ENCODE measurements at regions not wholly inside any gene's neighbourhood (a gene's known extent, or its start where the extent isn't known, plus 50 kb on each side); places are given as distances from the start of the nearest gene placed in this dataset.
"Not testable (repeated sequence)": the region's sequence is repeated elsewhere in the genome, so short reads cannot be mapped to it uniquely, and the experiment has no call there.

DNA sequence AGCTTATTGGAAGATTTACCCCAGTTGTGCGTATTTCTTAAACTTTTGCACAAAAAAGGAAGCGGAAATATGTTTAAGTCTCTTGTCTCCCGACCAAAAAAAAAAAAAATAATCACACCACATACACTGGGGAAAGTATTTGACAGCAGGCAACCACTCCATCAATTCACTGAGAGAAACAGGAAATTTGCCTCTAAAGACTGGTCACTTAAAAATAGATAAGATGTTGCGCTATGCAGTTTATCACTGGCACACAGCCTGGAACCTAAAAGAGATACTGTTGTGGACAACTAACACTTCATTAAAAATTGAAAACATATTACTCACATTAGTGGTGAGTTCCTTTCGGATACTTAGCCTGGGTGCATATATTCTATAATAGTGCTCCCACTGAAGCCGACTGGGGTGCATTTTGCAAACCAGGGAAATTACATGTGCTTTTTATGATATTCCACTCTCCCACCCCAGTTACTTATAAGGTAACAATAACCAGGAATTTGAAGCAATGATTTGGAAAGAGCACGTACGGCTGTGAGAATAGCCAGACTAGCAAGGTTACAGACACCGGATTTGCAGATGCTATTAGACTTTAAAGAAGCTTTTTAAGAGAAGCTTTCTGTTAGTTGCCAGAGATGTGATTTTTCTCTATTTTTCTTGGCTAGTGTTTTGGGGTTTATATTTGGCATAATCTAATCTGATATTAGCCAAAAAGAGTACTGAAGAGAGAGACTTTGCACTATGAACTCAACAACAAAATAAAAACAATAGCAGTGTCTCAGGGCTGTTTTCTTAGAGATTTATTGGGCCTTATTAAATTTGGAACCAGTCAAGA, 311.5 kb downstream of the NOVA1 start:
- no peaks in the 10 kb centered on the region for H3K27me3 ChIP-seq (ENCODE audit: control insufficient read depth in 2 of 2, insufficient read depth in 2 of 2, low read length in 2 of 2)
- DNase-seq, result no peak
- intact Hi-C loops (cut with micrococcal nuclease), result no loop called here
- H3K4me1 ChIP-seq (ENCODE audit: control insufficient read depth in 2 of 2, insufficient read depth in 2 of 2, low read length in 2 of 2), result no peaks in the 10 kb centered on the region
- H3K9me3 Mint-ChIP-seq, result peaks cover 0 to 13% (median 7%) of the 10 kb centered on the region in 11 donors
- no peaks in the 10 kb centered on the region for H3K27me3 Mint-ChIP-seq
- ChIA-PET CTCF (no interaction called here), POLR2A (no interaction called here)
- H3K9me3 ChIP-seq (ENCODE audit: control insufficient read depth in 2 of 3, low read length in 3 of 3), result peaks cover 0 to 4% (median 0%) of the 10 kb centered on the region in 3 experiments
- ATAC-seq, result no peak
- no peak overlapping the region for H3K4me3 Mint-ChIP-seq
- H3K36me3 Mint-ChIP-seq, result peaks cover 0 to 4% (median 0%) of the 10 kb centered on the region in 5 donors
- H3K4me1 Mint-ChIP-seq, result no peaks in the 10 kb centered on the region
- H3K4me3 ChIP-seq (ENCODE audit: low read length), result no peak overlapping the region
- H3K27ac Mint-ChIP-seq, result no peak overlapping the region
- no peak overlapping the region for H3K27ac ChIP-seq (ENCODE audit: low read depth, low read length)
- H3K36me3 ChIP-seq (ENCODE audit: control insufficient read depth in 2 of 3, insufficient read depth in 3 of 3, low read length in 3 of 3), result no peaks in the 10 kb centered on the region

DNA sequence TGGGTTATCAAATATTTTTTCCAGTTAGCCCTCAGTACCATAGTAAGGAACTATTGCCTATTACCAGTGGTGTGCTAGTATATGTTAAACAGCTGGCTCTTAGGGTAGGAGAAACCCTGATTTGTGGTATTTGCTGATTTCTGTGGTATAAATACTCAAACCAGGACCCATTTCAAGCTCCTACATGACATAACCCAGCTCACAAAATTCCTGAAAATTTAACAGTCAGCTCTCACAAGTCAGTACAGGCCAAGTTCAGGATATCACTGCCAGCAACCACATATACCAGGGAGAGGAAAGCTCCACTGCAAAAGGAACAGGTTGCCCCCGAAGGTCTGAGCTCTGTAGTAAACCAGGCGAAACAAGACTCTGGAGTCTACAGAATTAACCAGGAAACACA, 315.3 kb downstream of the NOVA1 start:
- H3K4me3 ChIP-seq (ENCODE audit: low read length), result no peak overlapping the region
- no peak overlapping the region for H3K27ac Mint-ChIP-seq
- CTCF ChIA-PET, result no interaction called here

DNA sequence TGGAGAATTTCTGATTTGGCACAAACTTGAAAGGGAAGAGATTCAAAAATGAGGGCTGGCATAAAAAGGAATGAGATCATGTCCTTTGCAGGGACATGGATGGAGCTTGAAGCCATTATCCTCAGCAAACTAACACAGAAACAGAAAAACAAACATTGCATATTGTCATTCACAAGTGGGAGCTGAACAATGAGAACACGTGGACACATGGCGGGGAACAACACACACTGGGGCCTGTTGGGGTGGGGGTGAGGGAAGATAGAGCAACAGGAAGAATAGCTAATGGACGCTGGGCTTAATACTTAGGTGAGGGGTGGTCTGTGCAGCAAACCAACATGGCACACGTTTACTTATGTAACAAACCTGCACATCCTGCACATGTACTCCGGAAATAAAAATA, 315.8 kb downstream of the NOVA1 start:
- ATAC-seq; H3K36me3 Mint-ChIP-seq; H3K4me3 Mint-ChIP-seq; H3K27me3 ChIP-seq (ENCODE audit: control insufficient read depth in 2 of 2, insufficient read depth in 2 of 2, low read length in 2 of 2); H3K4me1 Mint-ChIP-seq; H3K4me1 ChIP-seq (ENCODE audit: control insufficient read depth in 2 of 2, insufficient read depth in 2 of 2, low read length in 2 of 2); H3K27me3 Mint-ChIP-seq; intact Hi-C loops (cut with micrococcal nuclease); POLR2A ChIA-PET; H3K9me3 ChIP-seq (ENCODE audit: control insufficient read depth in 2 of 3, low read length in 3 of 3); H3K4me3 ChIP-seq (ENCODE audit: low read length); H3K36me3 ChIP-seq (ENCODE audit: control insufficient read depth in 2 of 3, insufficient read depth in 3 of 3, low read length in 3 of 3); H3K27ac ChIP-seq (ENCODE audit: low read depth, low read length); CTCF ChIA-PET; DNase-seq: not testable (repeated sequence)
- H3K27ac Mint-ChIP-seq, result peak overlapping the region in 1 of 9 donors; percentile 16
- peaks cover 0 to 13% (median 4%) of the 10 kb centered on the region in 11 donors for H3K9me3 Mint-ChIP-seq

More for the DNA sequence above, 315.3 kb downstream of the NOVA1 start:
- Histone ChIP-seq H3K36me3 (ENCODE audit: control insufficient read depth in 2 of 3, insufficient read depth in 3 of 3, low read length in 3 of 3) (no peaks in the 10 kb centered on the region), H3K27me3 (ENCODE audit: control insufficient read depth in 2 of 2, insufficient read depth in 2 of 2, low read length in 2 of 2) (no peaks in the 10 kb centered on the region), H3K9me3 (ENCODE audit: control insufficient read depth in 2 of 3, low read length in 3 of 3) (no peaks in the 10 kb centered on the region), H3K4me1 (ENCODE audit: control insufficient read depth in 2 of 2, insufficient read depth in 2 of 2, low read length in 2 of 2) (no peaks in the 10 kb centered on the region), H3K27ac (ENCODE audit: low read depth, low read length) (no peak overlapping the region)
- POLR2A ChIA-PET, result no interaction called here
- no peak for DNase-seq
- no peaks in the 10 kb centered on the region for H3K27me3 Mint-ChIP-seq
- intact Hi-C loops (cut with micrococcal nuclease), result no loop called here
- peaks cover 0 to 13% (median 4%) of the 10 kb centered on the region in 11 donors for H3K9me3 Mint-ChIP-seq
- no peak overlapping the region for H3K4me3 Mint-ChIP-seq
- no peaks in the 10 kb centered on the region for H3K4me1 Mint-ChIP-seq
- H3K36me3 Mint-ChIP-seq, result no peaks in the 10 kb centered on the region
- no peak for ATAC-seq

DNA sequence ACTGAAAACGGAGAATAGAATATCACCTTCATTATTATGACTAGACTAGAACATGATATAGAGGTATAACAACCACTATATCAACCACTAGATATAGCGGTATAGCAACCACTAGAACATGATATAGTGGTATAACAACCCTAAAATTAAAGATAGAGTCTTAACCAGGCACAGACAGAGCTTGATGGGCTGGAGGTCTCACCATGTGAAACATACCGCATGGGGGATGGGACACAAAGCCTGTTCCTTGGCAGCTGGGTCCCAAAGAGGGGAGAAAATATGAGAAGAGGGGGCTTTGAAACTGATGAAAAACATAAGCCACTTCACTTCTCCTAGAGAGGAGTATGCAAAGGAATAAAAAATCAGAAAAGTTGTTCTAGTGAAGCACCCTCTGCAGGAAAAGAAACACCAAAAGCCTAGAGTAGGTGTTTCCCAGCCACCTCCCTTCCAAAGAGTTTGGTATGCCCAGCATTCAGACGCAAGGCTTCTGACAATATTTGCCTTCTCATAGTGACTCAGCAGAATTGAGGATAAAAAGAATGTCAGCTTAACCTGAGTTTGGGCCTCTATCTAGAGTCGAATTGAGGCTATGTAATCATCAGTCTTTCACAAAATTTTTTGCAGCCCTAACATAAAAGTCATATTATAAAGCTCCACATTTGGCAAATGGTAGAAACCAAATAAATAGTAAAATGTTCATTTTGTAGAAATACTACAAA, 316.4 kb downstream of the NOVA1 start:
- ChIA-PET POLR2A (no interaction called here), CTCF (no interaction called here)
- no peaks in the 10 kb centered on the region for H3K36me3 ChIP-seq (ENCODE audit: control insufficient read depth in 2 of 3, insufficient read depth in 3 of 3, low read length in 3 of 3)
- H3K9me3 Mint-ChIP-seq, result peaks cover 0 to 14% (median 5%) of the 10 kb centered on the region in 11 donors
- no peak overlapping the region for H3K27ac ChIP-seq (ENCODE audit: low read depth, low read length)
- DNase-seq, result no peak
- no peak overlapping the region for H3K4me3 Mint-ChIP-seq
- H3K27me3 ChIP-seq (ENCODE audit: control insufficient read depth in 2 of 2, insufficient read depth in 2 of 2, low read length in 2 of 2), result no peaks in the 10 kb centered on the region
- H3K4me1 Mint-ChIP-seq, result no peaks in the 10 kb centered on the region
- no peaks in the 10 kb centered on the region for H3K27me3 Mint-ChIP-seq
- no peak for ATAC-seq
- H3K4me3 ChIP-seq (ENCODE audit: low read length), result no peak overlapping the region
- intact Hi-C loops (cut with micrococcal nuclease), result no loop called here
- H3K36me3 Mint-ChIP-seq, result no peaks in the 10 kb centered on the region
- no peak overlapping the region for H3K27ac Mint-ChIP-seq
- no peaks in the 10 kb centered on the region for H3K9me3 ChIP-seq (ENCODE audit: control insufficient read depth in 2 of 3, low read length in 3 of 3)
- H3K4me1 ChIP-seq (ENCODE audit: control insufficient read depth in 2 of 2, insufficient read depth in 2 of 2, low read length in 2 of 2), result no peaks in the 10 kb centered on the region

DNA sequence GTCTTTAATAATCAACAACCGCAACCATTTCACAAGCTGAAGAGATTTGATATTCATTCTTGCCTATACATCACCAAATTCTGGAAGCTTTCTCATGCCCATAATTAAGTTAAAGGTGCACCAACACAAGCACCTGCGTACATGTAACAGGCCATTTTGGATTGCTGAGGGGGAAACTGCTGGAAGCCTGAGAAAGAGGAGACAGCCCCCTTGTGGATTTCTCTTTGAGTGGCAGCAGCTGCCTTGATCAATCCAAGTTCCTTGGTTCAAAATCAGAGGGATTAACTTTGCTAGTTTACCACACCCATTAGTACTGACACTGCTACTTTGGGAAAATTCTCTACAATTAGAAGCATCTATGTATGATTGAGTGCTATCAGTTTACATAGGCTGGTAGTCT, 321.1 kb downstream of the NOVA1 start:
- H3K4me3 Mint-ChIP-seq, result no peak overlapping the region
- H3K27me3 ChIP-seq (ENCODE audit: control insufficient read depth in 2 of 2, insufficient read depth in 2 of 2, low read length in 2 of 2), result no peaks in the 10 kb centered on the region
- no peaks in the 10 kb centered on the region for H3K9me3 ChIP-seq (ENCODE audit: control insufficient read depth in 2 of 3, low read length in 3 of 3)
- no peaks in the 10 kb centered on the region for H3K27me3 Mint-ChIP-seq
- no peaks in the 10 kb centered on the region for H3K4me1 ChIP-seq (ENCODE audit: control insufficient read depth in 2 of 2, insufficient read depth in 2 of 2, low read length in 2 of 2)
- intact Hi-C loops (cut with micrococcal nuclease), result no loop called here
- no peak overlapping the region for H3K27ac ChIP-seq (ENCODE audit: low read depth, low read length)
- ChIA-PET POLR2A (no interaction called here), CTCF (no interaction called here)
- H3K9me3 Mint-ChIP-seq, result peaks cover 0 to 23% (median 6%) of the 10 kb centered on the region in 11 donors
- ATAC-seq (no peak), DNase-seq (no peak)
- no peak overlapping the region for H3K4me3 ChIP-seq (ENCODE audit: low read length)
- H3K27ac Mint-ChIP-seq, result no peak overlapping the region
- no peaks in the 10 kb centered on the region for H3K4me1 Mint-ChIP-seq
- H3K36me3 ChIP-seq (ENCODE audit: control insufficient read depth in 2 of 3, insufficient read depth in 3 of 3, low read length in 3 of 3), result no peaks in the 10 kb centered on the region
- H3K36me3 Mint-ChIP-seq, result no peaks in the 10 kb centered on the region

DNA sequence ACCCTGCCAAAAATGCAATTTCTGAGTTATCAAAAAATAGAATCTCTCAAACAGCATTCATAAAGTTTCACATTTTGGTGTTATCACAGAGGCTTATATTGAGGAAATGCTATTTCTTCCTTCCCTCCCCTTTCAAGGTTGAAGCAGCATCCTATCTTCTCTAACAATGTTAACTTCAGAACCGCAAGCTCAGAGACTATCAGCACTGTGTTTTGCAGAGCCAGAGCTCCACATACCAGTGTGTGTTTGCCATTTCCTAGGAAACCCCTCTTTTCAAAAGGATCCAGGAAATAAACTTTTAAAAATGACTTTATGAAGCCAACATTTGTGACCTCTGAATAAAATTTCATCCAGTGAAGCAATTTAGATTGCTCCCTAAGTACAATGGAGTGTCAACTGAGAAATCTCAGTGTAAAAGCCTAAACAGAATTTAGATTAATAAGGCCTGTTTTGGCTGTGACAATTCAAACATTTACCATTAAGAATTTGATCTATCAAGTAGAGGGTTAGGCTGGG, 332.6 kb downstream of the NOVA1 start:
- intact Hi-C loops (cut with micrococcal nuclease), result no loop called here
- CTCF ChIA-PET, result no interaction called here

More for the DNA sequence above, 332.6 kb downstream of the NOVA1 start:
- no peaks in the 10 kb centered on the region for H3K4me1 ChIP-seq (ENCODE audit: control insufficient read depth in 2 of 2, insufficient read depth in 2 of 2, low read length in 2 of 2)
- H3K36me3 ChIP-seq (ENCODE audit: control insufficient read depth in 2 of 3, insufficient read depth in 3 of 3, low read length in 3 of 3), result no peaks in the 10 kb centered on the region
- no peaks in the 10 kb centered on the region for H3K27me3 ChIP-seq (ENCODE audit: control insufficient read depth in 2 of 2, insufficient read depth in 2 of 2, low read length in 2 of 2)
- no peaks in the 10 kb centered on the region for H3K36me3 Mint-ChIP-seq
- H3K4me3 ChIP-seq (ENCODE audit: low read length), result no peak overlapping the region
- no peak overlapping the region for H3K4me3 Mint-ChIP-seq
- DNase-seq, result no peak
- no peaks in the 10 kb centered on the region for H3K27me3 Mint-ChIP-seq
- POLR2A ChIA-PET, result no interaction called here
- no peak overlapping the region for H3K27ac ChIP-seq (ENCODE audit: low read depth, low read length)
- peaks cover 0 to 6% (median 0%) of the 10 kb centered on the region in 3 experiments for H3K9me3 ChIP-seq (ENCODE audit: control insufficient read depth in 2 of 3, low read length in 3 of 3)
- H3K4me1 Mint-ChIP-seq, result no peaks in the 10 kb centered on the region
- H3K27ac Mint-ChIP-seq, result no peak overlapping the region
- ATAC-seq, result no peak
- peaks cover 5 to 20% (median 9%) of the 10 kb centered on the region in 11 donors for H3K9me3 Mint-ChIP-seq
